Gastroesophageal sphincter (tissue), 3 donors: ENCODE measurements at regions not wholly inside any gene's neighbourhood (a gene's known extent, or its start where the extent isn't known, plus 50 kb on each side); places are given as distances from the start of the nearest gene placed in this dataset.

Experiments
- CTCF ChIP-seq, 4 experiments: fragments of 200-600 bp in 2 of 4; fragments of 450-650 bp in 2 of 4; sonication (generic) in 1 of 4; IDR thresholded peaks; one replicate each; pipeline ENCODE4 v1.5.1; 2017 to 2019; ENCODE audit warnings: antibody characterized with exemption in 4 of 4, mild to moderate bottlenecking in 2 of 4, moderate library complexity in 2 of 4
- EP300 ChIP-seq: sonication (generic); formaldehyde crosslinking; IDR thresholded peaks from one replicate; pipeline ENCODE4 v1.6.1; 2017; ENCODE audit warnings: antibody characterized with exemption, mild to moderate bottlenecking
- POLR2A ChIP-seq, 2 donors: fragments of 450-650 bp; IDR thresholded peaks; one replicate each; pipeline ENCODE4 v1.6.1; 2017; ENCODE audit warnings: antibody characterized with exemption in 2 of 2, mild to moderate bottlenecking in 2 of 2, moderate library complexity in 1 of 2
- POLR2AphosphoS5 ChIP-seq: sonication (generic); formaldehyde crosslinking; IDR thresholded peaks from one replicate; pipeline ENCODE4 v1.6.1; 2017; ENCODE audit warnings: antibody characterized with exemption

- TF ChIP-seq EP300 = no peak
- TF ChIP-seq POLR2AphosphoS5 = no peak
- TF ChIP-seq CTCF (IDR thresholded peaks at IDR 0.05) = no peak
- no peak for TF ChIP-seq POLR2A (IDR thresholded peaks at IDR 0.05)
These were observed 310.2 kb upstream of the SALL1 start for GRCh38 chr16:51461255-51461654.
